PFSK-1 (cell line): ENCODE measurements at regions not wholly inside any gene's neighbourhood (a gene's known extent, or its start where the extent isn't known, plus 50 kb on each side); places are given as distances from the start of the nearest gene placed in this dataset.

Experiments
- POLR2AphosphoS5 ChIP-seq: IDR thresholded peaks from 2 replicates; pipeline ENCODE4 v1.6.1; 2012; ENCODE audit warnings: low read depth, mild to moderate bottlenecking, control low read depth, low read length, moderate library complexity
- SIN3A ChIP-seq: IDR thresholded peaks from 2 replicates; pipeline ENCODE4 v1.6.1; 2012; ENCODE audit warnings: mild to moderate bottlenecking, low read length, moderate library complexity, borderline replicate concordance; ENCODE audit not compliant: insufficient read depth
- TAF1 ChIP-seq: IDR thresholded peaks from 2 replicates; pipeline ENCODE4 v1.6.1; 2012; ENCODE audit warnings: low read length, control low read depth, borderline replicate concordance; ENCODE audit not compliant: insufficient read depth

GRCh38 chr7:93778384-93778783, 112.2 kb downstream of the TFPI2 start:
- TF ChIP-seq TAF1 (no peak), POLR2AphosphoS5 (no peak), SIN3A (no peak)
